GM20000 (cell line): ENCODE measurements at regions not wholly inside any gene's neighbourhood (a gene's known extent, or its start where the extent isn't known, plus 50 kb on each side); places are given as distances from the start of the nearest gene placed in this dataset.
A peak's percentile ranks its signal among the peaks of the same experiment; 100 is the strongest.

Experiments used
- DNase-seq: peaks from one replicate; pipeline ENCODE4 v3.0.0; 2012; ENCODE audit warnings: low spot score
- TF ChIP-seq, protein P1 (sequence below): IDR thresholded peaks from 2 replicates; pipeline ENCODE4 v1.5.1; 2012; ENCODE audit warnings: mild to moderate bottlenecking, control low read depth; ENCODE audit errors: extremely low read depth, missing control alignments

DNA sequence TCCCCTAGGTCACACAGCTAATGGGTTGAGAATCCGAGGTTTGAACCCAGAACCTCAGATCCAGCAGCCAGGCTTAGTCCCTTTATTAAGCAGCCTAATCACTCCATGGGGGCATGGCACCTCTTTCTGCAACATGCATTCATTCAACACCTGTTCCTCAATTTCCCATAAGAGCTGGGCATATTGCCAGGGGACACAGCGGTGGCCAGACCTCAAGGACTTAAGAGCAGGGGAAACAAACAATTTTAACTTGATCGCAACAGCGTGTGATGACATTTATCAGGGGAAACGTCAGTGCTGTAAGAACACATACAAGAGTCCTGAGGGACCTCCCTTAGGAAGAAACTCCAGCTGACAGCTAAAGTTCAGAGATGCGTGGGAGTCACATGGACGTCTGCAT, 267.4 kb upstream of the CDH4 start:
- TF ChIP-seq, protein P1, sequence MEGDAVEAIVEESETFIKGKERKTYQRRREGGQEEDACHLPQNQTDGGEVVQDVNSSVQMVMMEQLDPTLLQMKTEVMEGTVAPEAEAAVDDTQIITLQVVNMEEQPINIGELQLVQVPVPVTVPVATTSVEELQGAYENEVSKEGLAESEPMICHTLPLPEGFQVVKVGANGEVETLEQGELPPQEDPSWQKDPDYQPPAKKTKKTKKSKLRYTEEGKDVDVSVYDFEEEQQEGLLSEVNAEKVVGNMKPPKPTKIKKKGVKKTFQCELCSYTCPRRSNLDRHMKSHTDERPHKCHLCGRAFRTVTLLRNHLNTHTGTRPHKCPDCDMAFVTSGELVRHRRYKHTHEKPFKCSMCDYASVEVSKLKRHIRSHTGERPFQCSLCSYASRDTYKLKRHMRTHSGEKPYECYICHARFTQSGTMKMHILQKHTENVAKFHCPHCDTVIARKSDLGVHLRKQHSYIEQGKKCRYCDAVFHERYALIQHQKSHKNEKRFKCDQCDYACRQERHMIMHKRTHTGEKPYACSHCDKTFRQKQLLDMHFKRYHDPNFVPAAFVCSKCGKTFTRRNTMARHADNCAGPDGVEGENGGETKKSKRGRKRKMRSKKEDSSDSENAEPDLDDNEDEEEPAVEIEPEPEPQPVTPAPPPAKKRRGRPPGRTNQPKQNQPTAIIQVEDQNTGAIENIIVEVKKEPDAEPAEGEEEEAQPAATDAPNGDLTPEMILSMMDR: no peak
- DNase-seq: no peak

DNA sequence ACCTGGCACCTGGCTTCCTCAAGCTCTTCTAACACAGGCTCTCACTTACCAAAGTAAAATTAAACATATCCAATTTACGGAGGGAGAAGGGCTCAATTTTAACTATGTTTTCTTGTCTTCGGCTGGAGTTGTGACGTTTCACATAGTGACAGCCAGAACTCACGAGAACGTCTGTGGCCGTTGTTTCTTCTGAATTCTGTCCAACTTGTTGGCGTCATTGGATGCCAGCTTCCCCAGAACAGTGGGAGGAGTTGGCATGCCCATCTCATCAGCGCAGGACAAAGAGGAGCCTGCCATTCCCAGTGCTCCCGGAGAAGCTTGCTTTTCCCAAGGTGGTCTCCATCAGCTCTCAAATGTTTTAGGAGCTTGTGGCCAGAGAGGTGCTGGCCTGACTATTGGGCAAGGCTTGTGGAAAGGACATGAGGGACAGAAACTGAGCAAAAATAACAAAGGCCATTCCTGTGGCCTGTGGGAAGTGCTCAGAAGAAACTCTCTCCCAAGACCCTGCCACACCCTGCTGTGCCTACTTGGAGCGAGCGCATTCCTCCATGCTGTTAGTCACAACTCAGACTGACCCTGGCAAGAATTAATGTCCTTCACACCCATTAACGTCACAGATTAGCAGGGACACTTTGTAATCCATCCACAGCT, 265.4 kb upstream of the CDH4 start:
- no peak for DNase-seq
- TF ChIP-seq, protein P1: no peak

DNA sequence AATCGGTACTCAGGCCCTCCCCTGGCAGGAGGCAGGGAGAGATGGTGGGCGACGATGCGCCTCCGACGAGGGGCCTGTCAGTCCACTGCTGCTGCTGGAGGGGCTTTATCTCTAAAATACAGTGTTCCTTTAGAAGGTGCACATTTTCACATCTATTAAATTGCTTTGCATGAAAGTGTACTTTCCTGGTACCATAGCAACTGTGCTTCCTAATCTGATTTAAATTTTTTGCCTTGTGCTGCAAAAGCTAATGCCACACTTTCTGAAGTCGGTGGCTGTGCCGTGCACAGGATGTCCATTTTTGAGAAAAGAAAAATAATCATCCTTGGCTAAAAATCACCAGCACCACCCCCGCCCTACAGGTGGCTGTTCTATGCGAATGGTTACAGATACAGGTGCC, 262.0 kb upstream of the CDH4 start:
- TF ChIP-seq, protein P1: no peak
- no peak for DNase-seq

DNA sequence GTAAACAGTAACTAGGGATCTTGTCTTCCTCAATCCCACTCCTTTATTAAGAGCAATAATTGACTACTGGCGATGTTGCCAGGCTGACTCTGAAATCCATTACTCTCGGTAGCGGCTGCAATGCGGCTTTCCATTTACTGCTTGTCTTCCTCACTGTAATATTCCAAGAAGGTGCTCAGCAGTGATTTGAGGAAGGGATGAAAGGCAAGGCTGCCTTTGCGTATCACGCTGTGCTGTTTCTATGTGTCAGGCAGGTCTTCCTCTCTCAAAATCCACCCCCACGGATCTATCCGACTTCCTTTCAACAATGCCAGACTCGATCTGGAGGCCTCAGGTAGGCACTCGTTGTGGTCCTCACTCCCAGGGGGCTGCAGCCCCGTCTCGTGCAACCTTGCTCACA, 261.4 kb upstream of the CDH4 start:
- no peak for DNase-seq
- TF ChIP-seq, protein P1: no peak

DNA sequence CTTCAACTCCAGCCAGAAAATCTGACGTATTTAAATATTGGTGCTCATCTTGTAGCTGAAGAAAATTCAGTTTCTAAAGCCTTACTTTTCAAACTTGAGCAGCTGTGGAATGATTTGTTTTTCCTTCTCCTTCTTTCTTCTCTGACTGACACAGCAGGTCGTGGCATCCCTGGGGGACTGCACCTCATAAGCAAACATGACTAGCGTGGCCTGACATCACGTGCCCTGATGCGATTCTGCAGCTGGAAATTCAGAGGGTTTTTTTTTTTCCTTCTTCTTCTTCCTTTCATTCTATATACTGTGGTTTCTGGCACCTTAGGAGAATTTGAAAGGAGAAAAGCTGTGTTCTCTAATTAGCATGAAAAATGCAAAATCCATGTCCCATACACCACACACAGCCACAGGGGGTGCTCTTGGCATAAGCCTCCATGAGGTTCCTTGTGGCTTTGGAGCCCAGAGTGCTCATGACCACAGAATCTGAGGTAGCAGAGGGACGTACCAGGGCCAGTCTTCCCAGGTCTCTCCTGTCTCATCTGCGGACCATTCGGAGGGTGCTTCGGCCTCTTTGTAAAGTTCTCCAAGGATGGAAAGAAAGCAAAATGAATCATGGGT, 258.5 kb upstream of the CDH4 start:
- DNase-seq: no peak
- TF ChIP-seq, protein P1: peak; percentile 12

DNA sequence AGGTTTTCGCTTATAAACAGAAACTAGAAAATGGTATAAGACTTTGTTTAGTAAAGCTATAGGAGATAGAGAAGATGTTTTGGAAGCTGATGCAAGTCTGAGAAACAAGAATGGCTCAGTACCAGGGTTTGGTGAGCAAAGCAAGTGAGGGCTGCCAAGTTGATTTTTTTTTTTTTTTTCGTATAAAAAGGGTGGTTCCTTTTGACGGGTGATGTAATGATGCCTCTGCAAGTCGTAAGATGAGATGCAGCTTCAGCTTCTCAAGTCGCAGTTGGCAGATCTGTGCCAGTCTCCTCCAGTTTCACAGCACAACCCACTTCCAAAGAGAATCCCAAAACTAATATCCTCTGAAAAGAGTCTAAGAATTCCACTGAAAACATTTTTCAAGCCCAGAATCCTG, 252.8 kb upstream of the CDH4 start:
- no peak for DNase-seq
- TF ChIP-seq, protein P1: no peak

DNA sequence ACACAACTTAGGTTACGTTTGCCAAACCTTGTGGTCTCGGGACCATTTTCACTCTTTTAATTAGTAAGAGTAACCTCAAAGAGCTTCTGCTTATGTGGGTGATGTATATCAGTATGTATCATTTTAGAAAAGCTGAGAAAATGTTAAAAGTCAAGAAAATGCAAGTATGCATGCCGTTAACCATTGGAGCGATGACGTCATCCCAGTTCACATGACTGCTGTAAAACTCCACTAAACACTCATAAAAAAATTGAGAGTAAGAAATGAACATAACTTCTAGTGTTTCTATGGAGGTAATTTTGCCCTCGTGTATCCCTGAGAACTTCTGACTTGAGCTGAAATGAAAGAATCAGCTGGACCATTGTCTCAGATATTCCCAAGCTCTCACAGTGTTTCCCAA, 250.0 kb upstream of the CDH4 start:
- TF ChIP-seq, protein P1: no peak
- DNase-seq: no peak
